WTC11 (cell line): ENCODE measurements at regions not wholly inside any gene's neighbourhood (a gene's known extent, or its start where the extent isn't known, plus 50 kb on each side); places are given as distances from the start of the nearest gene placed in this dataset.

Experiments used
- ATAC-seq: fragments of 200-7000 bp; cut with Tn5 transposase; 2 replicates; pipeline ENCODE4 v1.10.0; 2021; ENCODE audit warnings: mild to moderate bottlenecking, moderate library complexity
- CTCF ChIA-PET: fragments of 300-600 bp; sonication (Branson Sonifier 250); formaldehyde crosslinking; loops from one replicate; lab custom pipeline; 2021; ENCODE audit warnings: antibody characterized with exemption; lab: Charles Lee
- POLR2A ChIA-PET: fragments of 350-600 bp; sonication (Branson Sonifier 250); formaldehyde crosslinking; loops from one replicate; lab custom pipeline; 2021; ENCODE audit warnings: antibody characterized with exemption; lab: Charles Lee
- DNase-seq: peaks from one replicate; pipeline ENCODE4 v3.0.0; 2021; ENCODE audit warnings: low spot score
- H3K27ac Mint-ChIP-seq: 2 replicates; pipeline ENCODE4 v1.8.0; 2021; ENCODE audit warnings: mixed read lengths
- H3K27me3 Mint-ChIP-seq: 2 replicates; pipeline ENCODE4 v1.8.0; 2021; ENCODE audit warnings: low read depth, mild to moderate bottlenecking, moderate library complexity, mixed read lengths
- H3K36me3 Mint-ChIP-seq: 2 replicates; pipeline ENCODE4 v1.8.0; 2021; ENCODE audit warnings: mixed read lengths
- H3K4me1 Mint-ChIP-seq: 2 replicates; pipeline ENCODE4 v1.8.0; 2022; ENCODE audit warnings: mixed read lengths
- H3K4me3 Mint-ChIP-seq: 2 replicates; pipeline ENCODE4 v1.8.0; 2021; ENCODE audit warnings: mild to moderate bottlenecking, moderate library complexity, mixed read lengths
- H3K9me3 Mint-ChIP-seq: 2 replicates; pipeline ENCODE4 v1.8.0; 2021; ENCODE audit warnings: mixed read lengths
- E2F5 ChIP-seq: sonication (generic); formaldehyde crosslinking; IDR thresholded peaks from 2 replicates; pipeline ENCODE4 v1.8.1; 2022; ENCODE audit warnings: mild to moderate bottlenecking, moderate library complexity, missing genetic modification reagents
- FOXK1 ChIP-seq: sonication (generic); formaldehyde crosslinking; IDR thresholded peaks from 2 replicates; pipeline ENCODE4 v1.8.0; 2022; ENCODE audit warnings: mild to moderate bottlenecking, moderate library complexity, missing genetic modification reagents
- JUN ChIP-seq: sonication (generic); formaldehyde crosslinking; IDR thresholded peaks from 2 replicates; pipeline ENCODE4 v1.8.0; 2023; ENCODE audit warnings: mild to moderate bottlenecking, missing genetic modification reagents
- NFE2L1 ChIP-seq: sonication (generic); formaldehyde crosslinking; IDR thresholded peaks from 2 replicates; pipeline ENCODE4 v1.8.1; 2023; ENCODE audit warnings: missing genetic modification reagents
- NR1H2 ChIP-seq: sonication (generic); formaldehyde crosslinking; IDR thresholded peaks from 2 replicates; pipeline ENCODE4 v1.9.0; 2021; ENCODE audit warnings: mild to moderate bottlenecking, moderate library complexity, missing genetic modification reagents
- RORB ChIP-seq: fragments of 250-450 bp; sonication (Bioruptor Pico); IDR thresholded peaks from 2 replicates; pipeline ENCODE4 v1.9.0; 2021; ENCODE audit warnings: mild to moderate bottlenecking
- SOX15 ChIP-seq: fragments of 250-450 bp; sonication (Bioruptor Pico); IDR thresholded peaks from 2 replicates; pipeline ENCODE4 v1.9.0; 2021; ENCODE audit warnings: mild to moderate bottlenecking
- USF2 ChIP-seq: sonication (generic); formaldehyde crosslinking; IDR thresholded peaks from 2 replicates; pipeline ENCODE4 v1.8.1; 2023; ENCODE audit warnings: mild to moderate bottlenecking, missing genetic modification reagents, moderate library complexity
- ZNF416 ChIP-seq: fragments of 250-450 bp; sonication (Bioruptor Pico); IDR thresholded peaks from 2 replicates; pipeline ENCODE4 v1.9.0; 2021; ENCODE audit warnings: mild to moderate bottlenecking, inconsistent platforms
- ZNF423 ChIP-seq: fragments of 250-450 bp; sonication (Bioruptor Pico); IDR thresholded peaks from 2 replicates; pipeline ENCODE4 v2.1.2; 2022; ENCODE audit warnings: mild to moderate bottlenecking, moderate library complexity
- ZNF532 ChIP-seq: fragments of 250-450 bp; sonication (Bioruptor Pico); IDR thresholded peaks from 2 replicates; pipeline ENCODE4 v1.9.0; 2021; ENCODE audit warnings: mild to moderate bottlenecking, borderline replicate concordance
- TF ChIP-seq, protein P1 (sequence below): sonication (generic); formaldehyde crosslinking; conservative IDR thresholded peaks from 2 replicates; pipeline ENCODE4 v1.8.1; 2022; ENCODE audit warnings: mild to moderate bottlenecking, missing genetic modification reagents
- TF ChIP-seq, protein P2 (sequence below): sonication (generic); formaldehyde crosslinking; IDR thresholded peaks from 2 replicates; pipeline ENCODE4 v1.8.1; 2023; ENCODE audit warnings: mild to moderate bottlenecking, missing genetic modification reagents
- TF ChIP-seq, protein P3 (sequence below): fragments of 250-450 bp; sonication (Bioruptor Pico); IDR thresholded peaks from 2 replicates; pipeline ENCODE4 v1.9.0; 2021; ENCODE audit warnings: moderate library complexity, mild to moderate bottlenecking, inconsistent platforms, borderline replicate concordance
- TF ChIP-seq, protein P4 (sequence below): sonication (generic); formaldehyde crosslinking; IDR thresholded peaks from 2 replicates; pipeline ENCODE4 v1.8.0; 2022; ENCODE audit warnings: mild to moderate bottlenecking, missing genetic modification reagents
- TF ChIP-seq, protein P5 (sequence below): sonication (generic); formaldehyde crosslinking; IDR thresholded peaks from 2 replicates; pipeline ENCODE4 v1.8.1; 2022; ENCODE audit warnings: missing genetic modification reagents, borderline replicate concordance
- TF ChIP-seq, protein P6 (sequence below): sonication (generic); formaldehyde crosslinking; IDR thresholded peaks from 2 replicates; pipeline ENCODE4 v1.8.0; 2023; ENCODE audit warnings: missing genetic modification reagents, mild to moderate bottlenecking, borderline replicate concordance

DNA sequence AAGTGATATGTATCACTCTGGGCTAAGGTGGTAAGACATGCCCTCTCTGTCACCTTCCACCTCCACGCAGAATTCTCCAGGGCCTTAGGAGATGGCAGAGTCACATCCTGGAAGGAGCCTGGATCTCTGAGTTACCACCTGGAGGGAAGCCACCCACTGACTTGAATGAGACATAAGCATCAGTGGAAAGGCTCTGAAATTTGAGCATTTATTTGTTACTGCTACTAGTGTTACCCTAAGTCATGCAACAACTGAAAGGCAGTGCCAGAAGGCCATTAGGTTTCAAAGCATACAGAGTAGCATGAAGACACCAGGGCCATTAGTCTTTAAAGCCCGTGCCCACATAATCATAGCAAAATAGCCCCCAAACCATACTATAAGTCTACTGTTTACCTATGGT lies 230.3 kb upstream of the IRF2BP2 start:
- DNase-seq, result no peak
- Mint-ChIP-seq H3K27ac (no peak overlapping the region), H3K9me3 (peaks cover 19% of the 10 kb centered on the region), H3K36me3 (peaks cover 2% of the 10 kb centered on the region; the same call in 1 of the 2 replicates), H3K4me1 (peaks cover 18% of the 10 kb centered on the region), H3K27me3 (no peaks in the 10 kb centered on the region)
- ChIA-PET CTCF (no interaction called here), POLR2A (no interaction called here)
- TF ChIP-seq, protein P1, sequence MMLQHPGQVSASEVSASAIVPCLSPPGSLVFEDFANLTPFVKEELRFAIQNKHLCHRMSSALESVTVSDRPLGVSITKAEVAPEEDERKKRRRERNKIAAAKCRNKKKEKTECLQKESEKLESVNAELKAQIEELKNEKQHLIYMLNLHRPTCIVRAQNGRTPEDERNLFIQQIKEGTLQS (CRISPR knock-in tag), result no peak
- TF ChIP-seq ZNF423 (CRISPR knock-in tag) (no peak), E2F5 (CRISPR knock-in tag) (no peak), JUN (CRISPR knock-in tag) (no peak), NFE2L1 (no peak), USF2 (no peak), SOX15 (CRISPR knock-in tag) (no peak), ZNF416 (no peak), FOXK1 (CRISPR knock-in tag) (no peak), NR1H2 (CRISPR knock-in tag) (no peak), ZNF532 (CRISPR knock-in tag) (no peak), RORB (CRISPR knock-in tag) (no peak)
- TF ChIP-seq, protein P2, sequence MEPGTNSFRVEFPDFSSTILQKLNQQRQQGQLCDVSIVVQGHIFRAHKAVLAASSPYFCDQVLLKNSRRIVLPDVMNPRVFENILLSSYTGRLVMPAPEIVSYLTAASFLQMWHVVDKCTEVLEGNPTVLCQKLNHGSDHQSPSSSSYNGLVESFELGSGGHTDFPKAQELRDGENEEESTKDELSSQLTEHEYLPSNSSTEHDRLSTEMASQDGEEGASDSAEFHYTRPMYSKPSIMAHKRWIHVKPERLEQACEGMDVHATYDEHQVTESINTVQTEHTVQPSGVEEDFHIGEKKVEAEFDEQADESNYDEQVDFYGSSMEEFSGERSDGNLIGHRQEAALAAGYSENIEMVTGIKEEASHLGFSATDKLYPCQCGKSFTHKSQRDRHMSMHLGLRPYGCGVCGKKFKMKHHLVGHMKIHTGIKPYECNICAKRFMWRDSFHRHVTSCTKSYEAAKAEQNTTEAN (CRISPR knock-in tag), result no peak
- TF ChIP-seq, protein P3, sequence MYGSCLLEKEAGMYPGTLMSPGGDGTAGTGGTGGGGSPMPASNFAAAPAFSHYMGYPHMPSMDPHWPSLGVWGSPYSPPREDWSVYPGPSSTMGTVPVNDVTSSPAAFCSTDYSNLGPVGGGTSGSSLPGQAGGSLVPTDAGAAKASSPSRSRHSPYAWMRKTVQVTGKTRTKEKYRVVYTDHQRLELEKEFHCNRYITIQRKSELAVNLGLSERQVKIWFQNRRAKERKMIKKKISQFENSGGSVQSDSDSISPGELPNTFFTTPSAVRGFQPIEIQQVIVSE (CRISPR knock-in tag), result no peak
- TF ChIP-seq, protein P4, sequence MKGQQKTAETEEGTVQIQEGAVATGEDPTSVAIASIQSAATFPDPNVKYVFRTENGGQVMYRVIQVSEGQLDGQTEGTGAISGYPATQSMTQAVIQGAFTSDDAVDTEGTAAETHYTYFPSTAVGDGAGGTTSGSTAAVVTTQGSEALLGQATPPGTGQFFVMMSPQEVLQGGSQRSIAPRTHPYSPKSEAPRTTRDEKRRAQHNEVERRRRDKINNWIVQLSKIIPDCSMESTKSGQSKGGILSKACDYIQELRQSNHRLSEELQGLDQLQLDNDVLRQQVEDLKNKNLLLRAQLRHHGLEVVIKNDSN (CRISPR knock-in tag), result no peak
- TF ChIP-seq, protein P5, sequence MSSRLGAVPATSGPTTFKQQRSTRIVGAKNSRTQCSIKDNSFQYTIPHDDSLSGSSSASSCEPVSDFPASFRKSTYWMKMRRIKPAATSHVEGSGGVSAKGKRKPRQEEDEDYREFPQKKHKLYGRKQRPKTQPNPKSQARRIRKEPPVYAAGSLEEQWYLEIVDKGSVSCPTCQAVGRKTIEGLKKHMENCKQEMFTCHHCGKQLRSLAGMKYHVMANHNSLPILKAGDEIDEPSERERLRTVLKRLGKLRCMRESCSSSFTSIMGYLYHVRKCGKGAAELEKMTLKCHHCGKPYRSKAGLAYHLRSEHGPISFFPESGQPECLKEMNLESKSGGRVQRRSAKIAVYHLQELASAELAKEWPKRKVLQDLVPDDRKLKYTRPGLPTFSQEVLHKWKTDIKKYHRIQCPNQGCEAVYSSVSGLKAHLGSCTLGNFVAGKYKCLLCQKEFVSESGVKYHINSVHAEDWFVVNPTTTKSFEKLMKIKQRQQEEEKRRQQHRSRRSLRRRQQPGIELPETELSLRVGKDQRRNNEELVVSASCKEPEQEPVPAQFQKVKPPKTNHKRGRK (CRISPR knock-in tag), result no peak
- TF ChIP-seq, protein P6, sequence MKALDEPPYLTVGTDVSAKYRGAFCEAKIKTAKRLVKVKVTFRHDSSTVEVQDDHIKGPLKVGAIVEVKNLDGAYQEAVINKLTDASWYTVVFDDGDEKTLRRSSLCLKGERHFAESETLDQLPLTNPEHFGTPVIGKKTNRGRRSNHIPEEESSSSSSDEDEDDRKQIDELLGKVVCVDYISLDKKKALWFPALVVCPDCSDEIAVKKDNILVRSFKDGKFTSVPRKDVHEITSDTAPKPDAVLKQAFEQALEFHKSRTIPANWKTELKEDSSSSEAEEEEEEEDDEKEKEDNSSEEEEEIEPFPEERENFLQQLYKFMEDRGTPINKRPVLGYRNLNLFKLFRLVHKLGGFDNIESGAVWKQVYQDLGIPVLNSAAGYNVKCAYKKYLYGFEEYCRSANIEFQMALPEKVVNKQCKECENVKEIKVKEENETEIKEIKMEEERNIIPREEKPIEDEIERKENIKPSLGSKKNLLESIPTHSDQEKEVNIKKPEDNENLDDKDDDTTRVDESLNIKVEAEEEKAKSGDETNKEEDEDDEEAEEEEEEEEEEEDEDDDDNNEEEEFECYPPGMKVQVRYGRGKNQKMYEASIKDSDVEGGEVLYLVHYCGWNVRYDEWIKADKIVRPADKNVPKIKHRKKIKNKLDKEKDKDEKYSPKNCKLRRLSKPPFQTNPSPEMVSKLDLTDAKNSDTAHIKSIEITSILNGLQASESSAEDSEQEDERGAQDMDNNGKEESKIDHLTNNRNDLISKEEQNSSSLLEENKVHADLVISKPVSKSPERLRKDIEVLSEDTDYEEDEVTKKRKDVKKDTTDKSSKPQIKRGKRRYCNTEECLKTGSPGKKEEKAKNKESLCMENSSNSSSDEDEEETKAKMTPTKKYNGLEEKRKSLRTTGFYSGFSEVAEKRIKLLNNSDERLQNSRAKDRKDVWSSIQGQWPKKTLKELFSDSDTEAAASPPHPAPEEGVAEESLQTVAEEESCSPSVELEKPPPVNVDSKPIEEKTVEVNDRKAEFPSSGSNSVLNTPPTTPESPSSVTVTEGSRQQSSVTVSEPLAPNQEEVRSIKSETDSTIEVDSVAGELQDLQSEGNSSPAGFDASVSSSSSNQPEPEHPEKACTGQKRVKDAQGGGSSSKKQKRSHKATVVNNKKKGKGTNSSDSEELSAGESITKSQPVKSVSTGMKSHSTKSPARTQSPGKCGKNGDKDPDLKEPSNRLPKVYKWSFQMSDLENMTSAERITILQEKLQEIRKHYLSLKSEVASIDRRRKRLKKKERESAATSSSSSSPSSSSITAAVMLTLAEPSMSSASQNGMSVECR (CRISPR knock-in tag), result no peak
- TF ChIP-seq, all 79 proteins: peak for 0
- ATAC-seq, result no peak
- no peak overlapping the region for H3K4me3 Mint-ChIP-seq
